HG02623 (cell line): ENCODE measurements at regions not wholly inside any gene's neighbourhood (a gene's known extent, or its start where the extent isn't known, plus 50 kb on each side); places are given as distances from the start of the nearest gene placed in this dataset.

Experiments used
- ATAC-seq: cut with Tn5 transposase; IDR thresholded peaks from one replicate; pipeline ENCODE4 v1.9.1; 2021; ENCODE audit warnings: moderate library complexity; ENCODE audit not compliant: unreplicated experiment

DNA sequence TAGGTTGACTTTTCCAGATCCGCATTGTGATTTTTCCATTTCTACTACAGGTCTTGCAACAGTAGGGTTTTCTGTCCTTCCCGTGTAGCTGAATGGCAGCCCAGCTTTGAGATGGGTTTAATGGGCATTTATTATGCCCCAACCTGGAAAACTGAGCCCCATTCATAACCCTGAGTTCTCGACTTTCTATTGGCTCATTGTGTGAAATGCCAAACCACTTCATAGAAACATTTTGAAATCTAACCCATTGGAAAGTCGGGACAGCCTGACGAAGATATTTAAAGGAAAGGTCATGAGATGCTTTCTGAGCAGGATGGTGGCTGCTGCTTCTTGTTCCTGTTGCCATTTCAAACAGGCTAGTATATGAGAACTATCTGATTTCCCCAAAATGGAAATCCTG, 203.5 kb downstream of the ZFP36L2 start:
- no peak for ATAC-seq

- ATAC-seq, result no peak
Observed at GRCh38 chr2:43021791-43022509, 204.5 kb downstream of the ZFP36L2 start.

GRCh38 chr2:43020990-43021669, 205.3 kb downstream of the ZFP36L2 start:
- no peak for ATAC-seq

GRCh38 chr2:43020296-43020695, 206.1 kb downstream of the ZFP36L2 start:
- ATAC-seq, result no peak

DNA sequence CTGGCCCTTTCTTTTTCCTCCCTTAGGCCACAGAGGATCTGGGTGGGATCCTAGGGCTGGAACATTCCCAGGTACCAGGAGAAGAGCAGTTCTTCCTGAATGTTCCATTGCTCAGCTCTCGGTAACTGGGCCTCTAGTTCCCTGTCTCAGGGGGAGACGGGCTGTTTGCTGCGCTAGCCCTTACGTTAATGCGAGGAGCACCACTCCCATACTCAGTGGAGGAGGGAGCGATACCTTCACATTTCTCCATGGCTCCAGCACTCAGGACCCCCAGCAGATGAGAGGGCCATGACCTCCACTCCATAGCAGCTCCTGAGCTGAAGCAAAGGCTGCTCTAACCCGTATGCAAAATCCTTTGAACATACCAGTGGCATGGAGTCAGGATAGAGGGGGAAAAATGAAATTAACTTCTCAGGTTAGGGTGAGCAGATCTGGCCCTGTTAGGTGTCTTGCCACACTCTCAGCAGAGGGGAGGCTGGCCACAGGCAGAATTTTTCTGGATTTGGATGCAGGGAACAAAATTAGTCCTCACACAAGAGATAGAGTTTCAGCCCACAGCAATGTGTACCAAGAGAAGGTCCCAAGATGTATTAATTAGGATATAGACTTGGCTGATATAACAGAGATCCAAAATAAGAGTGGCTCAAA, 206.7 kb downstream of the ZFP36L2 start:
- ATAC-seq, result no peak

DNA sequence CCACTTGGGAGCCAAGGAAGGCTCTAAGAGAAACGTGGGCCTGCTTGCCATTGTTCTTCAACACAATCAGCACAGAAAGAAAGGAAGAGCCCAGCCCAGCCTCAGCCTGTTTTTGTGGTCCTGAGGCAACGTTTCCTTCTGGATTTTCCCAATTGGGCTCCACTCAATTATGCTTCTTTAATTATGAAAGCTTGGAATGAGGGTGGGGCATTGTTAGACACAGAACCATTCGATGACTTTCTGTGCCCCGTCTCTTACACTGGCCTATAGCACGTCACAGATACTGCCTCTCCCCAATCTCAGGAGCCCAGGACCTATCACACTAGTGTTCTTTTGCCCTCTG, 207.4 kb downstream of the ZFP36L2 start:
- ATAC-seq, result no peak

DNA sequence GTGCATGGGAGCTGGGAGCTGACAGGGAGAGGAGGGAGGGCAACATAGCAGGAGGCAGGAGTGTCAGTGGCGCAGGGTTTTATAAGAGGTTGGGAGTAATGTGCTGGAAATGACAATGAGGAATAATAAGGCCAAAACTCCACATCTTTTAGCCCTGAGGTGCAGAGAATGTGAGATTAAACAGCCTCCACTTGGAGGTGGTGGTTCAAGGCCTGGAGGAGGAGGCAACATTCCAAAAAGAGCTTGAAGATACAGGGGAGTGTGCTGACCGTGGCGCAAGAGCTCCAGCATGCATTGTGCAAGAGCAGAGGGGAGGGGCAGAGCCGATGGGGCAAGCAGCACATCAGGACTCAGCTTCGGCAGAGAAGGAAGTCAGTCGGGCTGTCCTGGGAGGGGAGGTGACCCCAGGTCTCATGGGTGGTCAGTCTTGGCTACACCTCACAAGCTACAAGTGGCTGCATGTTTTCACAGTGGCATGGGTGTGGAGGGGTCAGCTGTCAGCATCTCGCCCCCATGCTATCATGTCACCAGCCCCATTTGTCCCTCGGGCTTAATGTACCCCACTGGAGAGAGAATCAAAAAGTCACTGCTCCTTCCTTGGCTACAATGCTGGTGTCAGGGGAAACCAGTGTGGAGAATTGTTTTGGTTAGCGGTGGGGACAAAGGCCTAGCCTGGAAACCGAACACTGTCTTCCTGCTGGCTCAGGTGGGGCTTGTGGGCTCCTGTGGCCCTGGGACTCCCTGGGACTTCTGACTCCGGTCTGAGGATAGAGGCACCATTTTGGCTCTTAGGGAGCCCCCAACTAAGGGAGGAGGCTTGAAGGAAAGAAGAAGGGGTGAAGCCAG, 208.0 kb downstream of the ZFP36L2 start:
- no peak for ATAC-seq

DNA sequence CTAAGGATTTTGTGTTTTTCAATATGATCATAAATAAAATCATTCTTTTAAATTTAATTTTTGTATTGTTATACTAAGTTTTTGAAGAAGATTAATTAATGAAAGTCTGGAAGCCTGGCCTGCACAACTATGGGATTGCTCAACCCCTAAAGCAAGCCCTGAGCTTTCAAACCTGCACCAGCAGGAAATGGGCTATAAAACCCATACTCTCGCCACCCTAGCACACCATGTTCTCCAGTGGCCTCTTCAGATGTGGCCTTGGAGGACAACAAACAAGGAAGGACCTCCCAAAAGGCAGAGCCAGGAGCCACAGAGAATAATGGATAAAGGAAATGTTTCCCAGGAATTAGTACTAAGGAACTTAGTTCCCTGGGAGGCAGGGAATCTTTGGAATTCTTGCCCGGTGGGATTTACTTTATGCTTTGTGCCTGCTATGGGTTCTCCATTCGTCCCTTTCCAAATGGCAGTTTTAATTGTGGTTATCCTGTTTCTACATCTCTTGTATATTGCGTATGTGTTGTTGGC, 212.5 kb downstream of the ZFP36L2 start:
- ATAC-seq, result no peak

- ATAC-seq, result no peak
Observed at GRCh38 chr2:43012966-43013365, 213.4 kb downstream of the ZFP36L2 start.

DNA sequence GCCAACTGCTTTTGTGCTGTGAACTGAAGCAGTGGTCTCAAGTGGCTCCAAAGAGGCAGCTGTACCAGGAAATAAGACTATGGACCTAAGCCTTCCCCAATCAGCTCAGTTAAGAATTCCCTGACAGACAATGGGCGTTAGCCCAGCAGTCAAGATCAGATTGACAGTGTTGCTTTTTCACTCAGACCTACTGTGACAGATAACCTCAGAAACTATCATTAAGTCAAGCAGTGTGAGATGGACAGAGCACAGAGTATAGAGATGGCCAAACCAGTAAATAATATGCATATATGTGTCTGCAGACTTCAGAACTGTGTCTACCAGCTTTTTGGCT, 215.3 kb downstream of the ZFP36L2 start:
- no peak for ATAC-seq

GRCh38 chr2:43010438-43011157, 215.8 kb downstream of the ZFP36L2 start:
- ATAC-seq, result no peak

DNA sequence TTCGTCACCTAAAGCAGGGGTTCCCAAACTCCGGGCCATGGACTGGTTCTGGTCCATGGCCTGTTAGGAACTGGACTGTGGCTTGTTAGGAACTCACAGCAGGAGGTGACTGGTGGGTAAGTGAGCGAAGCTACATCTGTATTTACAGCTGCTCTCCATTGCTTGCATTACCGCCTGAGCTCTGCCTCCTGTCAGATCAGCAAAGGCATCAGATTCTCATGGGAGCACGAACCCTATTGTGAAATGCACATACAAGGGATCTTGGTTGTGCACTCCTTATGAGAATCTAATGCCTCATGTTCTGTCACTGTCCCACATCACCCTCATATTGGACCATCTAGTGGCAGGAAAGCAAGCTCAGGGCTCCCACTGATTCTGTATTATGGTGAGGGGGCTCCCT, 217.0 kb downstream of the ZFP36L2 start:
- no peak for ATAC-seq

DNA sequence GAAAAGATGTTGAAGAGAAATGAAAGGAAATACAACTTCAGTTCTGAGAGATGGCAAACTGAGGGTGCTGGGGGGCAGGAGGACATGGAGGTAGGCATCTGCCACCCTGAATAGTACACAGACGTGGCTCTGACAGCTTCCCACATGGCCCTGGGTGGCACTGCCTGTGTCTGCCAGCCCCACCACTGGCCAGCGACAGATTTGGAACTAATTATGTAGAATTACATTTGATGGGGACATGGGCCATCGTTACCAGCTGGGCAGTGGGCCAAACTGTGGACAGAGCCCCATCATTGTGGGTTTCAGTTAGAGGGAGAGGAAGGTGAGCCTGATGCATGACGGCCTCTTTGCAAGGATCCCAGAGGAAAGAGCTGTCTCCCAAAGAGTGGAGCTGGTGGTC, 216.0 kb upstream of the HAAO start:
- no peak for ATAC-seq

DNA sequence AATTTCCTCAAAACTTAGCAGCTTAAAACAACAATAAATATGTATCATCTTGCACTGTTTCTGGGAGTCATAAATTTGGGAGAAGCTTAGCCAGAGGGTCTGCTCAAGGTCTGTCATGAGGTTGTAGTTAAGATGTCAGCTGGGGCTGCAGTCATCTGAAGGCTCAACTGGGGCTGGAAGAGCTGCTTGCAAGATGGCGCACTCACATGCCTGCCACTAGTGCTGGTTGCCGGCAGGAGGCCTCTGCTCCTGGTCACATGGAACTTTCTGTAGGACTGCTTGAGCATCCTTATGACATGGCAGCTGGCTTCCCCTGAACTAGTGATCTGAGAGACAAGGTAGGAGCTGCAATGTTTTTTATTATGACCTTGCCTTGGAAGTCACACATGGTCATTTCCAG, 215.5 kb upstream of the HAAO start:
- no peak for ATAC-seq

DNA sequence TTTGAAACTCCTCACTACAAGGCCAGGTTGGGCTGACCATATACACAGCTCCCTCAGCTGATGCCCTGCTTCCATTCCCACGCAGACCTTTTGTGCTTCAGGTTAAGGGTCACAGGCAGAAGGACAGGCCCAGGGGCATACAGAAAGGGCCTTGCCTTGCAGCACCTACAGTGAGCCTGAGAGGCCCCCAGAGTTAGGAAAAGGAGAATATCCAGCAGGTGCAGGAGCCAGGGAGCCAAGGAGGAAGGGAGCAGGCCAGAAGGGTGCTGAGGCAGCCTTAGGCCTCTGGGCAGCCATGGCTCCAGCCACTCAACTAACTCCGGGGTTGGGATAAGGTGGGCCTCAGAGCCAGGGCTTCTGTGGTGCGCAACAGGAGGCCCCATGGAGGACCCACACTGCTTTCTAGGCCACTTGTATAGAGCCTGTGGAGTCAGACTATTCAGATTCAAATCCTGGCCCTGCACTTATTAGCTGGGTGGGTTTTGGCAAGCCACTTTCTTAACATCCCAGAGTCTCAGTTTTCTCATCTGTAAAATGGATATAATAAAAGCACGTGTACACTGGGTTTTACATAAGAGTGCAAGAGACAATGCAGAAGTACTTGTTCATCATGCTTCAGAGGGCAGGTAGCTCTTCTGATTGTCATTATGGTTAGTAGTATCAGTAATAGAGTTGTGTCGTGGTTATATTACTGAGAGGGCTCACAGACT, 214.6 kb upstream of the HAAO start:
- ATAC-seq, result no peak

GRCh38 chr2:43005975-43006833, 213.8 kb upstream of the HAAO start:
- no peak for ATAC-seq

GRCh38 chr2:43005245-43005974, 213.0 kb upstream of the HAAO start:
- no peak for ATAC-seq

DNA sequence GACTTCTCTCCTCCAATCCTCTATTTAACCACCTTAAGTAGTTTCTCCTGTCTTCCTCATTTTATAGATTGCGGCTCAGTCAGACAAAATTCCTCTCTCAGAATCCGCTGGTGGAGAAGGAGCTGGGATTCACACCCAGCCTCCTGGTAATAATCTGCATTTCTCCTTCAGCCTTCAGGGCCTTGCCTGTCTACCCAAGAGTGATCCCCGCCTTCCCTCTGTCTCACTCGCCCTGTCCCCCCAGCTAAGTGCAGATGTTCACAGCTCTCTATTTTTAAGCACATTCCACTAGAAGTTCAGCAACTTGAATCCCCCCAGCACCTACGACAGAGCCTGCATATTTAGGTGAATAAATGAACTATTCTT, 212.5 kb upstream of the HAAO start:
- no peak for ATAC-seq
